SK-MEL-5 (cell line): ENCODE measurements at regions not wholly inside any gene's neighbourhood (a gene's known extent, or its start where the extent isn't known, plus 50 kb on each side); places are given as distances from the start of the nearest gene placed in this dataset.

ENCODE experiments used
- DNase-seq: peaks from one replicate; pipeline ENCODE4 v3.0.0-alpha.2; 2016; ENCODE audit warnings: low read depth, low spot score
- in situ Hi-C: cut with HindIII; loops from 2 replicates; pipeline ENCODE4 v1.10.0; 2016; ENCODE audit warnings: low sequenced_read_pairs, high pct_unique_total_duplicates, low pct_unique_long_range_greater_than_20kb
- small RNA-seq, 2 experiments: library from RNA; depleted of rRNA; stranded (forward); fragments of <200 nt; gene quantifications; one replicate each; pipeline ENCODE3, GENCODE V24; 2014

DNA sequence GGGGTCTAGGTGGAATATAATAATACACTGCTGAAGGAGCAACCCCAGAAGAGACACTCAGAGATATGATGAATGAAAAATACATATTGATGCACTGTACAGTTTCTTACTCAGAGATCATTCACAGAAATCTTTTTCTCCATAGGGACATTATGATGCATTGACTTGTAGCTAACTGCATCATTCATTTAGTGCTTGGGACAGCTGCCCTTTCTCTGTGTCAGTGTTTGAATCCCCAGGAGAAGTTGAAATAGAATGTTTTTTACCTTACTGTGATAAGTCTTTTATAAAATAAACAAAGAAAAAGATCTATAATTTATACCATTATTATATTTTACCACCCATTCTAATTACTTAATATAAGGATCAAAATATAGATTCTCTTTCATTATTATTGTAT, 91.7 kb upstream of the DSEL start:
- no peak for DNase-seq
- in situ Hi-C loops: no loop called here

DNA sequence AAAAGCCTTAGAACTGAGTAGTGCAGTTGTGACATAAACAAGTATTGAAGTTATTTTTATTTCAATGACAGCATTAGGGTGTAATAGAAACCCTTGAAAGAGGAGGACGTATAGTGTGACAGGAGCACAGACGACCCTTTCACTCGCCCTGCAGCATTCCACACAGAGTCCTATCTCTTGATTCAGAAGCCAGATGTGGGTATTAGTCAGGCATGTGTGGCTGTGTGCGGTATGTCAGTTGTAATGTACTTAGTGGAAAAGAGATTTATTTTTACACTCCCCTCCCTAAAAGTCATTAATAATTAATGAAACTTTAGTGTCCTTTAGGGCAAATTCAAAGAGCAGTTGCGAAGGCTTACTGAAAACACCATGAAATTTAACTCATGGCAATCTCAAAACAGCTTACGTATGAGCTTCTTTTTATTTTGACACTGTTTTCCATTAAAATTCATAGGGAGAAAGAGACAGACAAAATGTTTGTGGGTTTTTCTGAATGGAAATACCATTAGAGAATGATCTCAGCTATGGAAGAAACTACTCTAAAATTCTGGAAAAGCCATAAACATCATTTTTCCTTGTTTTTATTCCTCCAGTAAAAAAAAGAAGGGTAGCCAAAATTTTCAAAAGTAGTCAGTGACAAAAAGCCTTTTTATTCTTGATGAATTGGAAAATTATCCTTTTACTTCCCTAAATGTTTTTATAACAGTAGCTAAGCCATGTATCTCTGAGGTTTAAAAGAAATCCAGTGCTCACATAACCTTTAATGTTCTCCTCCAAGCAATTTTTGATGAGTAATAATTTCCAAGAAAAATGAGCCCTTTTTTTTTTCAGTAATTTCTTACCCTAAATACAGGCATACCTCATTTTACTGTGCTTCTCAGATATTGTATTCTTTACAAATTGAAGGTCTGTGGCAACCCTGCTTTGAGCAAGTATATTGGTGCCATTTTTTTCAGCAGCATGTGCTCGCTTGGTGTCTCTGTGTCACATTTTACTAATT, 84.0 kb upstream of the DSEL start:
- no peak for DNase-seq
- in situ Hi-C loops: no loop called here

- DNase-seq: no peak
- in situ Hi-C loops: no loop called here
Observed at GRCh38 chr18:67599277-67599676, 82.8 kb upstream of the DSEL start.

DNA sequence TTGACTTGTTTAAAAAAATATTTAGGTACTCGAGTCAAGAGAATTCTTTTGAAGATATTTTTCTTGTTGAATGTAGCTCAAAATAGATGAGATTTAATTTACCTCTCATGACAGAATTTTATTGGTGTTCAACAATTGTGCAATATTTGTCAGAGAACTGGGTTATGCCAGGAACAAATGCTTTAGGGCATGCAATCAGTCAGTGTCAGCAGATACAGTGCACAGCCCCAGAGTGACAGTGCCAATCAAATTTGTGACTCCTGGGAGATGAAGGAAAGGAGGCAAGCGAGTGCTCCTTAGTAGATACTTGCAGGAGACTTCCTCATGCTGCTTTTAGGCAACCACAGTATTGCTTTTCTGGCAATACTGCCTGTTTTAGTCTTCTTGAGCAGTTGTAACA, 81.2 kb upstream of the DSEL start:
- in situ Hi-C loops: no loop called here
- no peak for DNase-seq

DNA sequence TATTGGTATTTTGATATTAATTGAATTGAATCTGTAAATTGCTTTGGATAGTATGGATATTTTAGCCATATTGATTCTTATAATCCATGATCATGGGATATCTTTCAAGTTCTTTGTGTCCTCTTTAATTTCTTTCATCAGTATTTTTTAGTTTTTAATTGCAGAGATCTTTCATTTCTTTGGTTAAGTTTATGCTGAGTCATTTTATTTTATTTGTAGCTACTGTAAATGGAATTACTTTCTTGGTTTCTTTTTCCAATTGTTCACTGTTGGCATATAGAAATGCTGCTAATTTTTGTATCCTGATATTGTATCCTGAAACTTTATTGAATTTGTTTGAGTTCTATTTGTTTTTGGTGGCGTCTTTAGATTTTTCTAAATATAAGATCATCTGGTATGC, 79.5 kb upstream of the DSEL start:
- in situ Hi-C loops: no loop called here
- no peak for DNase-seq

DNA sequence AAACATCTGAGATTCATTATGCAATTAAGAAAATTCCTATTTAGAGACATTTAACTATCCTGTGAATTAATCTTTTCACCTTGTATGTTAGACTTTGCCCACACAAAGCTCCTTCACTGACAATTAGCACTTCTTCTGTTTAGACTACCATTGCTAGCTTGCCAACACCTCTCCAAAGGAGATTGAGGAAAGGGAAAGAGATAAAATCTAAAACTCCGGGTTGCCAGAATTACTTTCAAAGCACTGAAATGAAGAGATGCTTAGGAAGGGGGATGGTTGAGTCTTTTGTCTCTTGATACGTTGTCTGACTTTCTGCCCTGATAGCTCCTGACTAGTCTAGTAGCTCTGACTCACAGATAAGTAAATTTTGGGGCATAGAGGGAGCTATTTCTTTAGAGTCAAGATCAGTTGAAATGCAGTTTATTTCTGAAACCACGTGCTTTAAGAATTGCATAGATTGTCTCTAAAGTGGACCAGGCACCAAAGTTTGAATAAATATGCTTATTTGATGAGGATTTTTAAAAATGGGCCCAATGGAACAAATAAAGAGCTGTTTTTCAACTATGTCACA, 74.1 kb upstream of the DSEL start:
- in situ Hi-C loops: no loop called here
- DNase-seq: no peak

- no peak for DNase-seq
- in situ Hi-C loops: no loop called here
Observed at GRCh38 chr18:67589325-67589724, 72.8 kb upstream of the DSEL start.

- in situ Hi-C loops: no loop called here
Observed at GRCh38 chr18:67586101-67586500, 69.6 kb upstream of the DSEL start.

DNA sequence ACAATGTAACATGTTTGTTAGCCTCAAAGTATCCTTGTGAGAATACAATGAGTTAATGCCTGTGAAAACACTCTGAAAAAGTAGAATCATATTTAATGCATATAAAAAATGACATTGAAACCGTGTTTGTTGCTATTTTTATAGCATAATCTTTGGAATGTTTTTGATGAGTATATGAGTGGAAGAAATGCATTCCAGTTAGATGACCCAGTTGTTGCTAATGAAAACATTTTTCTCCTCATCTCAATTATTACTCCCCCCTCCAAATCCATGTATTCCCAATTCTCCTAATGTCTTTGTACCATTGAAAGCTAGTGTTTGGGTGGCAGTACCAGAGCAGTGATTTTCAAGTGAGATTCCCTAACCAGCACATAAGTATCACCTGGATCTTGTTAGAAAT, 67.1 kb upstream of the DSEL start:
- in situ Hi-C loops: no loop called here
- DNase-seq: no peak

More at GRCh38 chr18:67586101-67586500, 69.6 kb upstream of the DSEL start:
- no peak for DNase-seq

GRCh38 chr18:67582488-67582887, 66.0 kb upstream of the DSEL start:
- in situ Hi-C loops: no loop called here
- DNase-seq: no peak

GRCh38 chr18:67581178-67581577, 64.7 kb upstream of the DSEL start:
- in situ Hi-C loops: no loop called here

GRCh38 chr18:67577386-67577785, 60.9 kb upstream of the DSEL start:
- DNase-seq: no peak
- in situ Hi-C loops: no loop called here

More at GRCh38 chr18:67581178-67581577, 64.7 kb upstream of the DSEL start:
- DNase-seq: no peak

GRCh38 chr18:67574749-67575148, 58.2 kb upstream of the DSEL start:
- in situ Hi-C loops: no loop called here
- no peak for DNase-seq

DNA sequence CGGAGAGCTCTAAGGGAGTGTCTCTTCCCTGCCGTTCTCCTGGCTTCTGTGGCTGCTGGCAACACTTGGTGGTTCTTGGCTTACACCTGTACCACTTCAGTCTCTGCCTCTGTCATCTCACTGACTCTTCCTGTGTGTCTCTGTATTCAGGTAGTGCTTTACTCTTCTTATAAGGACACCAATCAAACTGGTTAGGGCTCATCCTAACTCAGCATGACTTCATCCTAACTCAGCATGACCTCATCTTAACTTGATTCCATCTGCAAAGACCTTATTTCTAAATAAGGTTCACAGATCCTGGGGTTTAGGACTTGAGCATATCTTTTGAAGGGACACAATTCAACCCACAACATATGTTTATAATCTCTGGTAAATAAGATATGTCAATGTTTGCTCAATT, 51.6 kb upstream of the DSEL start:
- in situ Hi-C loops: no loop called here
- no peak for DNase-seq

Small RNAs in the stretch of these regions (small RNA-seq; reads per million reads assigned to genes)
- 0 reads per million in 2 experiments for gene AC067819.1
